ENCODE measurements at regions not wholly inside any gene's neighbourhood (a gene's known extent, or its start where the extent isn't known, plus 50 kb on each side); places are given as distances from the start of the nearest gene placed in this dataset.
"Not testable (repeated sequence)": the region's sequence is repeated elsewhere in the genome, so short reads cannot be mapped to it uniquely, and the experiment has no call there.

- DNase-seq: no peak
- Histone ChIP-seq H3K27ac (no peak overlapping the region), H3K9me3 (ENCODE audit: severe bottlenecking) (no peaks in the 10 kb centered on the region), H3K36me3 (no peaks in the 10 kb centered on the region), H3K4me3 (ENCODE audit: low read depth, low read length) (no peak overlapping the region), H3K27me3 (ENCODE audit: insufficient read depth, low read depth, severe bottlenecking) (no peaks in the 10 kb centered on the region)
- TF ChIP-seq, protein P1, sequence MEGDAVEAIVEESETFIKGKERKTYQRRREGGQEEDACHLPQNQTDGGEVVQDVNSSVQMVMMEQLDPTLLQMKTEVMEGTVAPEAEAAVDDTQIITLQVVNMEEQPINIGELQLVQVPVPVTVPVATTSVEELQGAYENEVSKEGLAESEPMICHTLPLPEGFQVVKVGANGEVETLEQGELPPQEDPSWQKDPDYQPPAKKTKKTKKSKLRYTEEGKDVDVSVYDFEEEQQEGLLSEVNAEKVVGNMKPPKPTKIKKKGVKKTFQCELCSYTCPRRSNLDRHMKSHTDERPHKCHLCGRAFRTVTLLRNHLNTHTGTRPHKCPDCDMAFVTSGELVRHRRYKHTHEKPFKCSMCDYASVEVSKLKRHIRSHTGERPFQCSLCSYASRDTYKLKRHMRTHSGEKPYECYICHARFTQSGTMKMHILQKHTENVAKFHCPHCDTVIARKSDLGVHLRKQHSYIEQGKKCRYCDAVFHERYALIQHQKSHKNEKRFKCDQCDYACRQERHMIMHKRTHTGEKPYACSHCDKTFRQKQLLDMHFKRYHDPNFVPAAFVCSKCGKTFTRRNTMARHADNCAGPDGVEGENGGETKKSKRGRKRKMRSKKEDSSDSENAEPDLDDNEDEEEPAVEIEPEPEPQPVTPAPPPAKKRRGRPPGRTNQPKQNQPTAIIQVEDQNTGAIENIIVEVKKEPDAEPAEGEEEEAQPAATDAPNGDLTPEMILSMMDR (IDR thresholded peaks at IDR 0.05; ENCODE audit: low read depth, low read length): no peak
These were observed 100.2 kb upstream of the C1QTNF7 start for GRCh38 chr4:15327311-15328298.

DNA sequence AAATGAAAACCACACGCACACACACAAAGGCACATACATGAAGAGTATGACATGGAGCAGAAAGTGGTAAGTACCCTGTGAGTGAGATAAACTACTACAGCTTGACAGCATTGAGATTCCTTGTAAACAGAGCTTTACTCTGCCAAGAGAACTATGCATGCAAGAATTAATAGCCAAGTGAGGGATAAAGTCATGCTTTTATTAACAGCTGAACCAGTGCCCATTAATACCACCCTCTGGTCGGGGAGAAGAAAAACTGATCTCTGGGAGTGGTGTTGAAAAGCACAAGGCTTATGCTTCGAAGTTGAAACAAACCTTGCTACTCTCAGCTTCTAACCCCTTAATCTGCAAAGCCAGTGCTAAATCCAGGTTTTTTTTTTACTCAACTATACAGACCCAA, 95.9 kb upstream of the C1QTNF7 start:
- no peak for DNase-seq
- Histone ChIP-seq H3K27ac (no peak overlapping the region), H3K4me3 (ENCODE audit: low read depth, low read length) (no peak overlapping the region), H3K27me3 (ENCODE audit: insufficient read depth, low read depth, severe bottlenecking) (no peaks in the 10 kb centered on the region), H3K36me3 (no peaks in the 10 kb centered on the region), H3K9me3 (ENCODE audit: severe bottlenecking) (no peaks in the 10 kb centered on the region)
- TF ChIP-seq, protein P1 (IDR thresholded peaks at IDR 0.05; ENCODE audit: low read depth, low read length): no peak

- TF ChIP-seq, protein P1 (IDR thresholded peaks at IDR 0.05; ENCODE audit: low read depth, low read length): no peak
- H3K9me3 ChIP-seq (ENCODE audit: severe bottlenecking): no peaks in the 10 kb centered on the region
These were observed 95.5 kb upstream of the C1QTNF7 start for GRCh38 chr4:15332377-15332776.

DNA sequence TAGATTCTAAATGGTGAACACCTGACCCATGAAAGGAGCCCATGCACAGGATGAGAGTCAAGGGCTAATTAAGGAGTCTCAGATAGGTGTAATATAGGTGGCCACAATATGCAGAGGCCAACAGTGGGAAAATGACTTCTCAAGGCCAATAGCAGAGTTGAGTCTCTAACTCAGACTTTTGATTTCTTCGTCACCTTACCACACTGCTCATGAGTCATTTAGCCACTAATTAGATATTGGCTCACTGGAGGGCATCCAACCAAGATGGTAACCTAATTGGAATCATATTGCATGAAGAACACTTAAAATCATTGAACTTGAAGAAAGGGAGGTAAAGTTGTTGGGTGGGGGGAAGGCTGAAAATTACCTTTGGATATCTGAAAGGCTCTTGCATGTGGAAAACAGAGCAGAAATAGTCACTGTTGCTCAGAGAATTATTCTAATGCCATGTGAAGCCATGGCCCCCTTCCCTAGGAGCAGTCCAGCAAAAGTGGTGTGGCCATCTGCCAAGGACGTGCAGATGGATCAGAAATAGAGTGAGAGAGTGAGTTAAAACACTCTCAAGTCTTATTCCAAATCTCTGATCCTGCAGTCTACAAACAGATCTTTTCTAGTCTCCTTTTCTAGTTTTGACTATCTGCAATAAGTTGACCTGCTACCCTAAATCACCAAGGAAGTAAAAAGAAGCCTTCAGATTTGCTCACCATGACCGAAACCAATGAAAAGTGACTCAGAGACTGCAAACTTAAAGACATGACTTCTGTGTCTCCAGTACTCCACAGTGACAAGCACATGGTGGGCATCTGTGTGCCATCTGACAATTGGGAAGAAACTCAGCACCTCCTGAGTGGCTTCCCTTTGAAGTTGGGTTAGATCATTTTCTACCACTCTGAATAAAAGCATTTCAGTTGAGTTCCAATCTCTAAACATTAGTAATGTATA, 93.9 kb upstream of the C1QTNF7 start:
- TF ChIP-seq, protein P1 (IDR thresholded peaks at IDR 0.05; ENCODE audit: low read depth, low read length): no peak
- Histone ChIP-seq H3K4me3 (ENCODE audit: low read depth, low read length) (no peak overlapping the region), H3K27me3 (ENCODE audit: insufficient read depth, low read depth, severe bottlenecking) (no peaks in the 10 kb centered on the region), H3K27ac (no peak overlapping the region), H3K9me3 (ENCODE audit: severe bottlenecking) (no peaks in the 10 kb centered on the region), H3K36me3 (no peaks in the 10 kb centered on the region)
- no peak for DNase-seq

More at GRCh38 chr4:15332377-15332776, 95.5 kb upstream of the C1QTNF7 start:
- no peak overlapping the region for H3K4me3 ChIP-seq (ENCODE audit: low read depth, low read length)
- DNase-seq: no peak
- H3K27ac ChIP-seq: no peak overlapping the region
- no peaks in the 10 kb centered on the region for H3K27me3 ChIP-seq (ENCODE audit: insufficient read depth, low read depth, severe bottlenecking)
- no peaks in the 10 kb centered on the region for H3K36me3 ChIP-seq

GRCh38 chr4:15336410-15337167, 91.2 kb upstream of the C1QTNF7 start:
- TF ChIP-seq, protein P1 (IDR thresholded peaks at IDR 0.05; ENCODE audit: low read depth, low read length): no peak
- Histone ChIP-seq H3K27ac (no peak overlapping the region), H3K36me3 (no peaks in the 10 kb centered on the region), H3K9me3 (ENCODE audit: severe bottlenecking) (no peaks in the 10 kb centered on the region), H3K4me3 (ENCODE audit: low read depth, low read length) (no peak overlapping the region), H3K27me3 (ENCODE audit: insufficient read depth, low read depth, severe bottlenecking) (no peaks in the 10 kb centered on the region)
- no peak for DNase-seq

DNA sequence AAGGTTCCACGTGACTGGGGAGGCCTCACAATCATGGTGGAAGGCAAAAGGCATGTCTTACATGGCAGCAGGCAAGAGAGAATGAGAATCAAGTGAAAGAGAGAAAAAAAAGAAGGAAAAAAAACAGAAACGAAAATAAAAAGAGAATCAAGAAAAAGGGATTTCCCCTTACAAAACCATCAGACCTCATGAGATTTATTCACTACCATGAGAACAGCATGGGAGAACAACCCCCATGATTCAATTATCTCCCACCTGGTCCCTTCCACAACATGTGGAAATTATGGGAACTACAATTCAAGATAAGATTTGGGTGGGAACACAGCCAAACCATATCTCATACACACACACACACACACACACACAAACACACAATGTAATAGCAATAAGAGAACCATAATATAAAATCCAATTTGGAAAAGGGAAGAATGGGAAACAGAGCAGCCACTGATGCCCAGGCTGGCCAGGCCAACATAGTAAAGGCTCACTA, 90.6 kb upstream of the C1QTNF7 start:
- H3K36me3 ChIP-seq; H3K27me3 ChIP-seq (ENCODE audit: insufficient read depth, low read depth, severe bottlenecking); H3K27ac ChIP-seq; DNase-seq; H3K4me3 ChIP-seq (ENCODE audit: low read depth, low read length); H3K9me3 ChIP-seq (ENCODE audit: severe bottlenecking): not testable (repeated sequence)

All from WERI-Rb-1 (cell line).